ENCODE measurements at regions not wholly inside any gene's neighbourhood (a gene's known extent, or its start where the extent isn't known, plus 50 kb on each side); places are given as distances from the start of the nearest gene placed in this dataset.

DNA sequence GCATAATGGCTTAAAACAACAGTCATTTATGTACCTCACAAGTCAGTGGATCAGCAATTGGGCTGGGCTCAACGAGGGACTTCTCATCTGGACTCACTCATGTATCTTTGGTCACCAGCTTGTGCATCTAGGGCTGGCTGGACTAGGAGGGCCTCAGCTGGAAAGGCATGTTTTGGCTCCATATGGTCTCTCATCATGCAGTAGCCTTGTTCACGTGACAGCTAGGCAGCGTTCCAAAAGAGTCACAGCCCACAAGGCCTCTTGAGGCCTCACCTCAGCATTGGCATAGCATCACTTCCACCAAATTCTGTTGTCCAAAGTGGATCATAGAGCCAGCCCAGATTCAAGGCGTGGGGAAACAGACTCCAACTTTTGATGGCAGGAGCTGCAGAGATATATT is 110.1 kb downstream of the MAFB start:
- peaks cover 4% of the 10 kb centered on the region for H3K9me3 Mint-ChIP-seq (ENCODE audit: low read depth)
- H3K36me3 Mint-ChIP-seq (ENCODE audit: low read depth): peaks cover 5% of the 10 kb centered on the region
- TF ChIP-seq CTCF (IDR thresholded peaks at IDR 0.05): no peak
- H3K4me1 Mint-ChIP-seq (ENCODE audit: low read depth): no peaks in the 10 kb centered on the region
- H3K4me3 Mint-ChIP-seq (ENCODE audit: unreplicated experiment): no peak overlapping the region
- no peak overlapping the region for H3K27ac Mint-ChIP-seq (ENCODE audit: unreplicated experiment)
- DNase-seq (ENCODE audit: low spot score): no peak
- H3K27me3 Mint-ChIP-seq (ENCODE audit: low read depth): peaks cover 44% of the 10 kb centered on the region

- no peak overlapping the region for H3K4me3 Mint-ChIP-seq (ENCODE audit: unreplicated experiment)
- peaks cover 6% of the 10 kb centered on the region for H3K9me3 Mint-ChIP-seq (ENCODE audit: low read depth)
- peaks cover 3% of the 10 kb centered on the region for H3K36me3 Mint-ChIP-seq (ENCODE audit: low read depth)
- no peak for TF ChIP-seq CTCF (IDR thresholded peaks at IDR 0.05)
- no peak overlapping the region for H3K27ac Mint-ChIP-seq (ENCODE audit: unreplicated experiment)
- DNase-seq (ENCODE audit: low spot score): no peak
- peaks cover 32% of the 10 kb centered on the region for H3K27me3 Mint-ChIP-seq (ENCODE audit: low read depth)
- H3K4me1 Mint-ChIP-seq (ENCODE audit: low read depth): no peaks in the 10 kb centered on the region
Observed at GRCh38 chr20:40575851-40576250, 113.2 kb downstream of the MAFB start.

DNA sequence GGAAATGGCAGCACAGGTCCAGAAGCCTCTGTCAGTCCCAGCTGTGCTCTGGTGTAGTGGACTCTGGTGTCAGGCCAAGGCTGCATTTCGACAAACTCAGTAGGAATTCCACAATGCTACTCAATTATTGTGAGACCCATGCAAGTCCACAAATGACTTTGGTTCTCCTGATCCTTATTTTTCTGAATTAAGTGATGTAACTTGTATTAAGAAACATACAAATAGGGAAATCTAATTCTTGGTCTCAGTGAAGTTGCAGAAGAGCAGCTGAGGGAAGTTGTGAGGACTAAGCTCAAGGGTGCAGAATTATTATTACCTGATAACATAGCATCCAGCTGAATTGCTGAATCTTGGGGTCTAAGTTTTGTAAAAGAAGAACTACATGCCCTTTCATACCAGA is 116.8 kb downstream of the MAFB start:
- Mint-ChIP-seq H3K27me3 (ENCODE audit: low read depth) (peaks cover 14% of the 10 kb centered on the region), H3K4me1 (ENCODE audit: low read depth) (no peaks in the 10 kb centered on the region), H3K36me3 (ENCODE audit: low read depth) (no peaks in the 10 kb centered on the region), H3K9me3 (ENCODE audit: low read depth) (peaks cover 6% of the 10 kb centered on the region), H3K27ac (ENCODE audit: unreplicated experiment) (no peak overlapping the region), H3K4me3 (ENCODE audit: unreplicated experiment) (no peak overlapping the region)
- TF ChIP-seq CTCF (IDR thresholded peaks at IDR 0.05): no peak
- no peak for DNase-seq (ENCODE audit: low spot score)

GRCh38 chr20:40571639-40572038 is 117.4 kb downstream of the MAFB start:
- H3K4me1 Mint-ChIP-seq (ENCODE audit: low read depth): no peaks in the 10 kb centered on the region
- H3K4me3 Mint-ChIP-seq (ENCODE audit: unreplicated experiment): no peak overlapping the region
- no peaks in the 10 kb centered on the region for H3K36me3 Mint-ChIP-seq (ENCODE audit: low read depth)
- no peak for TF ChIP-seq CTCF (IDR thresholded peaks at IDR 0.05)
- peaks cover 10% of the 10 kb centered on the region for H3K27me3 Mint-ChIP-seq (ENCODE audit: low read depth)
- H3K9me3 Mint-ChIP-seq (ENCODE audit: low read depth): peaks cover 6% of the 10 kb centered on the region
- no peak for DNase-seq (ENCODE audit: low spot score)
- H3K27ac Mint-ChIP-seq (ENCODE audit: unreplicated experiment): no peak overlapping the region

GRCh38 chr20:40568200-40568599 is 120.8 kb downstream of the MAFB start:
- Mint-ChIP-seq H3K4me3 (ENCODE audit: unreplicated experiment) (no peak overlapping the region), H3K27me3 (ENCODE audit: low read depth) (peaks cover 2% of the 10 kb centered on the region), H3K9me3 (ENCODE audit: low read depth) (no peaks in the 10 kb centered on the region), H3K36me3 (ENCODE audit: low read depth) (no peaks in the 10 kb centered on the region), H3K27ac (ENCODE audit: unreplicated experiment) (no peak overlapping the region), H3K4me1 (ENCODE audit: low read depth) (peaks cover 18% of the 10 kb centered on the region)
- no peak for DNase-seq (ENCODE audit: low spot score)
- no peak for TF ChIP-seq CTCF (IDR thresholded peaks at IDR 0.05)

All from chondrocyte (in vitro differentiated cells).